Retinal pigment epithelial cell (primary cell): ENCODE measurements at regions not wholly inside any gene's neighbourhood (a gene's known extent, or its start where the extent isn't known, plus 50 kb on each side); places are given as distances from the start of the nearest gene placed in this dataset.

ENCODE experiments used
- DNase-seq: peaks from one replicate; pipeline ENCODE4 v3.0.0-alpha.2; 2010; ENCODE audit warnings: low read depth
- H3K4me3 ChIP-seq: 2 replicates; pipeline ENCODE4 v1.5.1; 2011; ENCODE audit warnings: mild to moderate bottlenecking, low read length, control low read depth, moderate library complexity
- TF ChIP-seq, protein P1 (sequence below): conservative IDR thresholded peaks from 2 replicates; pipeline ENCODE4 v1.5.1; 2011; ENCODE audit warnings: low read depth, low read length, control low read depth, inconsistent platforms

DNA sequence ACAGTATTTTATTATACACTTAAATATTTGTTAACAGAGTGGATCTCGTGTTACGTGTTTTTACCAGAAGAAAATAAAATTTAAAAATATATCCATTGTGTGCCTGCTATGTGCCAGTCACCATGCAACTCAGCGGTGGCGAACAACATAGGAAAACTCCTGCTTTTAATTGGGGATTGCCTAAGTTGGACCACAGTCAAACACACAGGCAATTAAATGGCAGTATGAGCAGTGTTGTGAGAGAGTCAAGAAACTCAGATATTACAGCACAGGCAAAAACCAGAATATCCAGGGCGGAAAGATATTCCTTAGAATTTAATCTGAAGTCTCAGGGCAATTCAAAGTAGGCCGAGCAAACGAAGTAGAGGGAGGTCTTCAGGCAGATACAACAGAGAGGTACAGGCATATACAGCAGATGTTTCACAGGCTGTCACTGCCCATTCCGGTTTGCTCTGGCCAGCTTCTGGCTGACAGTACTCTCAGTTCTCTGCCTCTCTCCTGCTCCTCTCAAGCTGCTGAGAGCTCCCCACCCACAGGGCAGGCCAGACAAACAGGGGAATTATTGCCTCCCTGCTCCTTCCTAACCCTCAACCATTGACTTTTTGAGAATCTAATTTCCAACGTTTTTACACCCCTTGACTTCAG is 540.2 kb upstream of the TMEM132C start:
- DNase-seq: no peak
- no peak overlapping the region for H3K4me3 ChIP-seq
- TF ChIP-seq, protein P1, sequence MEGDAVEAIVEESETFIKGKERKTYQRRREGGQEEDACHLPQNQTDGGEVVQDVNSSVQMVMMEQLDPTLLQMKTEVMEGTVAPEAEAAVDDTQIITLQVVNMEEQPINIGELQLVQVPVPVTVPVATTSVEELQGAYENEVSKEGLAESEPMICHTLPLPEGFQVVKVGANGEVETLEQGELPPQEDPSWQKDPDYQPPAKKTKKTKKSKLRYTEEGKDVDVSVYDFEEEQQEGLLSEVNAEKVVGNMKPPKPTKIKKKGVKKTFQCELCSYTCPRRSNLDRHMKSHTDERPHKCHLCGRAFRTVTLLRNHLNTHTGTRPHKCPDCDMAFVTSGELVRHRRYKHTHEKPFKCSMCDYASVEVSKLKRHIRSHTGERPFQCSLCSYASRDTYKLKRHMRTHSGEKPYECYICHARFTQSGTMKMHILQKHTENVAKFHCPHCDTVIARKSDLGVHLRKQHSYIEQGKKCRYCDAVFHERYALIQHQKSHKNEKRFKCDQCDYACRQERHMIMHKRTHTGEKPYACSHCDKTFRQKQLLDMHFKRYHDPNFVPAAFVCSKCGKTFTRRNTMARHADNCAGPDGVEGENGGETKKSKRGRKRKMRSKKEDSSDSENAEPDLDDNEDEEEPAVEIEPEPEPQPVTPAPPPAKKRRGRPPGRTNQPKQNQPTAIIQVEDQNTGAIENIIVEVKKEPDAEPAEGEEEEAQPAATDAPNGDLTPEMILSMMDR: no peak

DNA sequence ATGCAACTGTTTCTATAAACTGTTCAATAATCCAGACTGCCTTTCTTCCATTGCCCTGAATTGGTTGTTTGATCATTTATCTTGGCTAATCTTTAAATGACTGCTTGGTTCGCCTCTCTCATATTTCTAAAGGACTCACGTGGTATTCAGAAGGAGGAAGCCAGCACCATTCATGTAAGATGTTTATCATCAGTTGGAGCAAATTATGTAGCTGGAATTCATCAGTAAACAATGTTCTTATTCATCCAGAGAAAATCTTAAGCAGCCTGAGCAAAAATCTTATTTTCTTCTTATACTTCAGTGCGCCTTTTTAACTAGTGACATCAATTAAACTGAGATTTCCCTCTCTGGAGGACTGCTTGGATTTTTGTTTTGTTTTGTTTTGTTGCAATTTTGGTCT is 538.7 kb upstream of the TMEM132C start:
- TF ChIP-seq, protein P1: no peak
- no peak overlapping the region for H3K4me3 ChIP-seq
- DNase-seq: no peak

DNA sequence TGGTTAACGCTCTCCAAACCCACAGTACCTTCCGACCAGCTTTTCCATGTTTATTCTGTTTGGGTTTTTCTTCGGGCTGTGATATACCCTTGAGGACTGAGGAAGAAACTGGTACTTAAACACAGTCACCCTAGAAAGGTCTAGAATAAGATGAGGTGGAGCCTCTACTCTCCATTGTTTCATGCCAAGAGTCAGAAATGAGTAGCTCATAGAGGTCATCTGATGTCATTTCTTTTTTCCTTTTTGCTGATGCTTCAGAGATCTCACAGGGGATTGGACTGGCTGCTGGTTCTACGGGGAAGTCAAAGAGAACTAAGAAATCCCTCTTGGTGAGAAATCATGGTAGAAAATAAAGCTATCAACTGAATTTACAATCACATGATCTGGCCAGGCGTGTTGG is 538.2 kb upstream of the TMEM132C start:
- DNase-seq: no peak
- TF ChIP-seq, protein P1: no peak
- H3K4me3 ChIP-seq: no peak overlapping the region

DNA sequence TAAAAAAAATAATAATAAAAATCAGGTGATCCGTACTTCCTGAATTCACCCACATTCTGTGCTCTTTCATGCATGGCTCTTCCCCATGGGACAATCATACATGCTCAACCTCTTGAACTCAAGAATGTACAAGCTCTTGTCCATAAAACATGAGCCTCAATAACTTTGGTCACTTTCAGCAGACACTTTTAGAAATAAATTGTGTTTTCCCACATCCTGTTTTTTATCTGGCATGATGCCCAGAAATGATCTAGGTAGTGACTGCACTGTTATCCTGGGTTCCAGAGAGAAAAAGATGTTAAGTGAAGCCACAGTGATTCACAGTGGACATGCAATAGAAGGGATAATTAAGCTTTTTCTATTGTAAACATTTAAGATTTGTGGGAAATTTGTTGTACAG is 537.6 kb upstream of the TMEM132C start:
- TF ChIP-seq, protein P1: no peak
- H3K4me3 ChIP-seq: no peak overlapping the region
- no peak for DNase-seq

- H3K4me3 ChIP-seq: no peak overlapping the region
- TF ChIP-seq, protein P1: no peak
- DNase-seq: no peak
Observed at GRCh38 chr12:127731657-127732056, 535.3 kb upstream of the TMEM132C start.

DNA sequence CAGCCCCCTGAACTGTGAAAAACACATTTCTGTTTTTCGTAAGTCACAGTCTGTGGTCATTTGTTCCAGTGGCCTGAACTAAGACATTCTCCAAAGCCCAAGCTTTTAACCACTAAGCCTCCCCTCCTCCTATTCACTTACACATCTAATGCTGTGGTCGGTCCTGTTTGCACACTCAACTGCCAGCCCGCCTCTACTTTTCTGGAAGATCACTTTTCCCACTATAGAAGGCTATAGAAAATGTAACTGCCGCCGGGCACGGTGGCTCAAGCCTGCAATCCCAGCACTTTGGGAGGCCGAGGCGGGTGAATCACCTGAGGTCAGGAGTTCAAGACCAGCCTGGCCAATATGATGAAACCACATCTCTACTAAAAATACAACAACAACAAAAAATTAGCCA is 524.7 kb upstream of the TMEM132C start:
- DNase-seq: no peak

DNA sequence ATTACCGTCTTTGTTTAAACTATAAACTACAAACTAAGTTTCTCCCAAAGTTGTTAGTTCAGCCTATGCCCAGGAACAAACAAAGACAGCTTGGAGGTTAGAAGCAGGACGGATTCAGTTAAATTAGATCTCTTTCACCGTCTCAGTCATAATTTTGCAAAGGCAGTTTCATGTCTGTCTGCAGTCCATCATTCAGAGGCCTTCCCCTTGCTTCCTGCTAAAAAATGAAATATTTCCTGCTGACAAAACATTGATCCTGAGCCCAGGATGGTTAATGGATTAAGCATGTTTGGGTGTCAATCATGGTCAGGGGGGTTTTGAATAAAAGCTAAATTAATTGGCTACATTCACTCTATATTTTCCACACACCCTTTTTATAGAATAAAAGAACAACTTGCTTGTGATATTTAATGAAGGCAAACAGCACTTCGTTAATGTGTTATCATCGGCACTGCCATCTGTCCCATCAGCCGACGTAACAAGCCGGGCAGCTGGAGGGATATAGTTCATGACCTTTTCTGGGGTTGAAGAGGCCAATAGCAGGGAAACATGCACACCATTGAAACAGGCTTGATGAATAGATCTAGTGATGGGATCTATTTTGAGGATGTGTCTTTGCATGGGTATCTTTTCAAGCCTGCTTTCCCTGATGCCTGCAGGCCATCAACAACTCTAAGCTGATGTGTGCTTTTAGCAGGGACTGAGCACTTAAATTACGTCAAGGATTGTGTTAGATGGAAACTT is 521.3 kb upstream of the TMEM132C start:
- no peak overlapping the region for H3K4me3 ChIP-seq
- TF ChIP-seq, protein P1: no peak
- no peak for DNase-seq

More for the DNA sequence above, 524.7 kb upstream of the TMEM132C start:
- TF ChIP-seq, protein P1: no peak
- no peak overlapping the region for H3K4me3 ChIP-seq
